ENCODE measurements at regions not wholly inside any gene's neighbourhood (a gene's known extent, or its start where the extent isn't known, plus 50 kb on each side); places are given as distances from the start of the nearest gene placed in this dataset.

DNA sequence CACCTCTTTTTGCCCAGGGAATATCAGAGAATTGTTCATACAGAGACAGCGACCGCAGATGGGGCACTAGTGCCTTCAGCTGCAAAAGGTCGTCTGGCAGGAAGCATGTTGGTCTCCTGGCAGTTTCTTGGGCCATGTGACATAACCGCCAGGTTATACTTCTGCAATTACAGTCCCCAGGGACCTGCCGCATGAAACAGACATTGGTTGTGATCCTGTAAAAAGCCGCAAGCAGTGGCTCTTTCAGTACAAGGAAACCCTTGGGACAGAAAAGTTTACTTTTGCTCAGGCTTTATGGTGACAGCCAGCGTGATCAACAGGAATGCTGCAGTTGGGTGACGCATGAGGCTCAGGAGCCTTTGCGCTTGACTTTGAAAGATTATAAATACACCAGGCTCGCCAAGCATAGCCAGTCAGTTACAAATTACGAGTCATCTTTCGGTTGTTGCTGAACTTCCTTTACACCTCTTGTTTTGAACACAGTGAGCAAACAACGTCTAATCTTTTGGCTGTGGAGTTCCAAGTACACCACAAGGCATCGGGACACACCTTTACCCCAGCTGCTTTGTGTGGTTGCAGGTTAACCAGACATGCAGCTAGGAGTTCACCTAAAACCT lies 50.5 kb upstream of the UBE2L5 start:
- H3K9me3 ChIP-seq, result no peaks in the 10 kb centered on the region
- no peaks in the 10 kb centered on the region for H3K36me3 ChIP-seq
- no peak for DNase-seq (ENCODE audit: low spot score in 2 of 2)
- TF ChIP-seq EP300 (IDR thresholded peaks at IDR 0.05), result no peak
- no peak for TF ChIP-seq POLR2A (IDR thresholded peaks at IDR 0.05)
- TF ChIP-seq, protein P1, sequence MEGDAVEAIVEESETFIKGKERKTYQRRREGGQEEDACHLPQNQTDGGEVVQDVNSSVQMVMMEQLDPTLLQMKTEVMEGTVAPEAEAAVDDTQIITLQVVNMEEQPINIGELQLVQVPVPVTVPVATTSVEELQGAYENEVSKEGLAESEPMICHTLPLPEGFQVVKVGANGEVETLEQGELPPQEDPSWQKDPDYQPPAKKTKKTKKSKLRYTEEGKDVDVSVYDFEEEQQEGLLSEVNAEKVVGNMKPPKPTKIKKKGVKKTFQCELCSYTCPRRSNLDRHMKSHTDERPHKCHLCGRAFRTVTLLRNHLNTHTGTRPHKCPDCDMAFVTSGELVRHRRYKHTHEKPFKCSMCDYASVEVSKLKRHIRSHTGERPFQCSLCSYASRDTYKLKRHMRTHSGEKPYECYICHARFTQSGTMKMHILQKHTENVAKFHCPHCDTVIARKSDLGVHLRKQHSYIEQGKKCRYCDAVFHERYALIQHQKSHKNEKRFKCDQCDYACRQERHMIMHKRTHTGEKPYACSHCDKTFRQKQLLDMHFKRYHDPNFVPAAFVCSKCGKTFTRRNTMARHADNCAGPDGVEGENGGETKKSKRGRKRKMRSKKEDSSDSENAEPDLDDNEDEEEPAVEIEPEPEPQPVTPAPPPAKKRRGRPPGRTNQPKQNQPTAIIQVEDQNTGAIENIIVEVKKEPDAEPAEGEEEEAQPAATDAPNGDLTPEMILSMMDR (IDR thresholded peaks at IDR 0.05), result no peak
- H3K27ac ChIP-seq, result no peak overlapping the region
- H3K4me3 ChIP-seq, result no peak overlapping the region
- H3K27me3 ChIP-seq, result no peaks in the 10 kb centered on the region
- WGBS, result 47% methylated on average over 14 of the region's 14 CpGs
- peaks cover 9% of the 10 kb centered on the region for H3K4me1 ChIP-seq
